HEK293T (cell line): ENCODE measurements at regions not wholly inside any gene's neighbourhood (a gene's known extent, or its start where the extent isn't known, plus 50 kb on each side); places are given as distances from the start of the nearest gene placed in this dataset.

ENCODE experiments used
- CTCF ChIA-PET: fragments of 350-600 bp; formaldehyde crosslinking; extraction: SDS; loops from one replicate; lab custom pipeline; 2021; ENCODE audit warnings: antibody characterized with exemption, inconsistent platforms; lab: Yijun Ruan, JAX
- POLR2A ChIA-PET: fragments of 350-600 bp; formaldehyde crosslinking; extraction: SDS; loops from one replicate; lab custom pipeline; 2020; ENCODE audit warnings: antibody characterized with exemption, inconsistent platforms; lab: Yijun Ruan, JAX
- DNase-seq: peaks from one replicate; pipeline ENCODE4 v3.0.0; 2012; ENCODE audit warnings: mixed read lengths; ENCODE audit errors: extremely low spot score
- ARNT ChIP-seq: fragments of 450-650 bp; IDR thresholded peaks from 2 replicates; pipeline ENCODE4 v1.6.1; 2017; ENCODE audit warnings: mild to moderate bottlenecking
- BHLHE40 ChIP-seq: fragments of 450-650 bp; IDR thresholded peaks from 2 replicates; pipeline ENCODE4 v1.6.1; 2016; ENCODE audit warnings: mild to moderate bottlenecking, moderate library complexity, borderline replicate concordance
- CTBP1 ChIP-seq: fragments of 450-650 bp; IDR thresholded peaks from 2 replicates; pipeline ENCODE4 v1.6.1; 2016; ENCODE audit warnings: borderline replicate concordance
- ELF4 ChIP-seq: fragments of 450-650 bp; IDR thresholded peaks from 2 replicates; pipeline ENCODE4 v1.6.1; 2017; ENCODE audit warnings: antibody characterized with exemption
- FOXA1 ChIP-seq: fragments of 450-650 bp; IDR thresholded peaks from 2 replicates; pipeline ENCODE4 v1.6.1; 2016; ENCODE audit warnings: mild to moderate bottlenecking
- FOXK2 ChIP-seq: fragments of 450-650 bp; IDR thresholded peaks from 2 replicates; pipeline ENCODE4 v1.6.1; 2016; ENCODE audit warnings: mild to moderate bottlenecking
- FOXM1 ChIP-seq: fragments of 450-650 bp; IDR thresholded peaks from 2 replicates; pipeline ENCODE4 v1.6.1; 2017; ENCODE audit warnings: mild to moderate bottlenecking, borderline replicate concordance
- HDGF ChIP-seq: fragments of 450-650 bp; IDR thresholded peaks from 2 replicates; pipeline ENCODE4 v1.6.1; 2017; ENCODE audit warnings: antibody characterized with exemption, borderline replicate concordance
- L3MBTL2 ChIP-seq: fragments of 450-650 bp; conservative IDR thresholded peaks from 2 replicates; pipeline ENCODE4 v1.6.1; 2016; ENCODE audit warnings: mild to moderate bottlenecking
- LEF1 ChIP-seq: fragments of 450-650 bp; IDR thresholded peaks from 2 replicates; pipeline ENCODE4 v1.6.1; 2017; ENCODE audit warnings: mild to moderate bottlenecking, borderline replicate concordance
- NFRKB ChIP-seq: fragments of 450-650 bp; IDR thresholded peaks from 2 replicates; pipeline ENCODE4 v1.6.1; 2016; ENCODE audit warnings: mild to moderate bottlenecking, moderate library complexity
- PKNOX1 ChIP-seq: fragments of 450-650 bp; IDR thresholded peaks from 2 replicates; pipeline ENCODE4 v1.6.1; 2016
- SP1 ChIP-seq: fragments of 450-650 bp; IDR thresholded peaks from 2 replicates; pipeline ENCODE4 v1.6.1; 2017
- SUZ12 ChIP-seq: fragments of 450-650 bp; IDR thresholded peaks from 2 replicates; pipeline ENCODE4 v1.6.1; 2016; ENCODE audit warnings: mild to moderate bottlenecking
- TARDBP ChIP-seq: fragments of 450-650 bp; IDR thresholded peaks from 2 replicates; pipeline ENCODE4 v1.6.1; 2016
- ZNF384 ChIP-seq: fragments of 450-650 bp; IDR thresholded peaks from 2 replicates; pipeline ENCODE4 v1.6.1; 2016

DNA sequence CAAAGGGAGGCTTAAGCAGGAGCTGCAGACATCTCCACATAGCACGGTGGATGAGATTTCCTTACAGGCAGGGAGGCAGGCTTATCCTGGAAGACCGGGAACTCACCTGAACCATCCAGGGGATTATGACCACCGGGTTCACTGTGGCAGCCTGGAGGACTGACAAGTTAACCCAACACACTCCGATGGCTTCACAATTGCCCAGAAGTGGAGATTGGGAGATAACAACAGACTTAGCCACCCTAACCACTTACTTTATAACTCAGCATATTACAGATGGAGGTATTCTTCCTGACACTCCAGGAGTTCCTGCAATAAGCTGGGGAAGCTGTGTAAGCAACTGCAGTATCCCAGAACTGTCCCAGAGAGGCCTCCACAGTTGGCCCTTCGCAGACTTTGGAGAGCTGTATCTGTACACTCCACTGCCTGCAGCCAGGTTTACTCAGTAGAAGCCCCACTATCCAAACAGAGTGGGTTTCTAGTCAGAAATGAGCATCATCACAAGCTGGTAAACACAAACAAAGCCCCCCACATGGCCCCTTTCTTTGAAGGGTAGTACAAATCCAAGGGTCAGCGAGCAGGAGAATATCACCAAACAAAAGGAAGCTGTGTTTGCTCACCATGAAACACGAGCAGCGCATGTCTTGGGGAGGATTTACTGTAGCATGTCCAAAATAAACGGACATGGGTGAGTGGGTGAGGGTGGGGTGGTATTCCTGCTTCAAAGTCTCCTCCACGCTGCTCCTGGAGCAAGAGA, 462.2 kb downstream of the RASEF start:
- ChIA-PET POLR2A (no interaction called here), CTCF (interaction anchor here (0.5 kb wide), 1 partner anchor 791 kb away, joined by 5 read pairs; no protein-coding TSS in a partner anchor)
- TF ChIP-seq ZNF384 (no peak), ELF4 (no peak), PKNOX1 (no peak), LEF1 (no peak)

GRCh38 chr9:82601293-82601771, 461.6 kb downstream of the RASEF start:
- CTCF ChIA-PET: interaction anchor here (0.5 kb wide), 2 partner anchors 546 to 792 kb away, joined by 3 to 5 read pairs; no protein-coding TSS in a partner anchor
- no peak for TF ChIP-seq FOXK2
- TF ChIP-seq LEF1: no peak
- no peak for TF ChIP-seq HDGF
- TF ChIP-seq FOXA1: no peak
- TF ChIP-seq SUZ12: no peak
- TF ChIP-seq NFRKB: no peak
- TF ChIP-seq L3MBTL2: no peak
- TF ChIP-seq BHLHE40: no peak
- no peak for TF ChIP-seq TARDBP
- no peak for TF ChIP-seq ZNF384
- TF ChIP-seq SP1: no peak
- TF ChIP-seq FOXM1: no peak
- no peak for TF ChIP-seq PKNOX1
- TF ChIP-seq ARNT: no peak
- TF ChIP-seq ELF4: no peak
- TF ChIP-seq CTBP1: no peak
- no peak for DNase-seq
- POLR2A ChIA-PET: no interaction called here

More for the DNA sequence above, 462.2 kb downstream of the RASEF start:
- no peak for DNase-seq

DNA sequence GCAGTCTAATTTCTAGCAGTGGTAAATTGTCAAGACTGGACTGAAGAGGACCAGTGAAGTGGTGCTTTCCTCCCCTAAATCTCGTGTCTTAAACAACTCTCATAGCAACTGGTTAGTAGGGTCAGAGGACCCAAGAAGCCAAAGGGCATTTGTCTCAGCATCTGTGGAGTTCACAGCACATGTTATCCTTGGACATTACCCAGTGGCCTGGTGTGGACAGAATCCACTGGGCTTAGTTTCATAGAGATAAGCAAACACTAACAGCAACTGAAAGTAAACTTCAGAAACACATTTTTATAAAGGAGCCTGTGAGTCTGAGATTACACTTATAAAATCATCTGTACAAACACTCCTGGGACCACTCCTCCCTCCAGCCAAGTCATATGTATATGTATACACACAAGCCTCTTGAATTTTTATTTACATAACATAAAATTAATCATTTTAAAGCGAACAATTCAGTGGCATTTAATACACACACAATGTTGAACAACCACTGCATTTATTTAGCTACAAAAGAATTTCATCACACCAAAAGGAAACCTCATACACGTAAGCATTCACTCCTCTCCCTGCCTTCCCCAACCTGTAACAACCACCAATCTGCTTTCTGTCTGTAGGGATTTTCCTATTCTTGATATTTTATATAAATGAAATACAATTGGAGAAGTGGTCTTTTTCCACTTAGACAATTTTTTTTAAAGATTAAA, 457.8 kb downstream of the RASEF start:
- ChIA-PET POLR2A (no interaction called here), CTCF (interaction anchor here (1.4 to 2.3 kb wide), 2 partner anchors 8 to 72 kb away, joined by 3 to 9 read pairs; no protein-coding TSS in a partner anchor)
- TF ChIP-seq ELF4: no peak
- TF ChIP-seq SUZ12: no peak
- no peak for TF ChIP-seq FOXA1
- no peak for TF ChIP-seq HDGF
- TF ChIP-seq ZNF384: no peak
- no peak for TF ChIP-seq CTBP1
- TF ChIP-seq FOXM1: no peak
- no peak for TF ChIP-seq SP1
- no peak for TF ChIP-seq TARDBP
- TF ChIP-seq NFRKB: no peak
- TF ChIP-seq L3MBTL2: no peak
- TF ChIP-seq PKNOX1: no peak
- TF ChIP-seq FOXK2: no peak
- TF ChIP-seq ARNT: no peak
- no peak for DNase-seq

GRCh38 chr9:82605657-82606031, 457.3 kb downstream of the RASEF start:
- DNase-seq: no peak
- no peak for TF ChIP-seq PKNOX1
- TF ChIP-seq L3MBTL2: no peak
- no peak for TF ChIP-seq FOXM1
- TF ChIP-seq HDGF: no peak
- TF ChIP-seq SP1: no peak
- no peak for TF ChIP-seq CTBP1
- no peak for TF ChIP-seq FOXA1
- TF ChIP-seq ELF4: no peak
- TF ChIP-seq ZNF384: no peak
- TF ChIP-seq NFRKB: no peak
- no peak for TF ChIP-seq SUZ12
- no peak for TF ChIP-seq TARDBP
- no peak for TF ChIP-seq FOXK2
- TF ChIP-seq LEF1: no peak
- TF ChIP-seq ARNT: no peak
- TF ChIP-seq BHLHE40: no peak
- CTCF ChIA-PET: interaction anchor here (1.4 to 2.3 kb wide), 4 partner anchors 8 to 200 kb away, joined by 3 to 9 read pairs (median 4); no protein-coding TSS in a partner anchor
- POLR2A ChIA-PET: no interaction called here

GRCh38 chr9:82606071-82606470, 456.9 kb downstream of the RASEF start:
- DNase-seq: no peak
- POLR2A ChIA-PET: no interaction called here
- TF ChIP-seq TARDBP (no peak), FOXM1 (no peak), LEF1 (no peak), L3MBTL2 (no peak), BHLHE40 (no peak), ELF4 (no peak), FOXK2 (no peak), ARNT (no peak)
- CTCF ChIA-PET: interaction anchor here (0.7 to 2.3 kb wide), 8 partner anchors 9 to 922 kb away, joined by 3 to 9 read pairs (median 4); no protein-coding TSS in a partner anchor
